Skin epidermis (tissue), 12 donors: ENCODE measurements at regions not wholly inside any gene's neighbourhood (a gene's known extent, or its start where the extent isn't known, plus 50 kb on each side); places are given as distances from the start of the nearest gene placed in this dataset.

Experiments
- H3K27ac ChIP-seq, 21 experiments: fragments of 200-600 bp; sonication (generic) in 11 of 21; one replicate each; pipeline ENCODE4 v1.5.0; 2020; ENCODE audit warnings: mild to moderate bottlenecking in 3 of 21, inconsistent platforms in 2 of 21, moderate library complexity in 2 of 21
- H3K4me3 ChIP-seq, 7 experiments: fragments of 200-600 bp; sonication (generic) in 2 of 7; one replicate each; pipeline ENCODE4 v1.5.0; 2020; ENCODE audit warnings: inconsistent platforms in 2 of 7, mild to moderate bottlenecking in 2 of 7, moderate library complexity in 1 of 7

DNA sequence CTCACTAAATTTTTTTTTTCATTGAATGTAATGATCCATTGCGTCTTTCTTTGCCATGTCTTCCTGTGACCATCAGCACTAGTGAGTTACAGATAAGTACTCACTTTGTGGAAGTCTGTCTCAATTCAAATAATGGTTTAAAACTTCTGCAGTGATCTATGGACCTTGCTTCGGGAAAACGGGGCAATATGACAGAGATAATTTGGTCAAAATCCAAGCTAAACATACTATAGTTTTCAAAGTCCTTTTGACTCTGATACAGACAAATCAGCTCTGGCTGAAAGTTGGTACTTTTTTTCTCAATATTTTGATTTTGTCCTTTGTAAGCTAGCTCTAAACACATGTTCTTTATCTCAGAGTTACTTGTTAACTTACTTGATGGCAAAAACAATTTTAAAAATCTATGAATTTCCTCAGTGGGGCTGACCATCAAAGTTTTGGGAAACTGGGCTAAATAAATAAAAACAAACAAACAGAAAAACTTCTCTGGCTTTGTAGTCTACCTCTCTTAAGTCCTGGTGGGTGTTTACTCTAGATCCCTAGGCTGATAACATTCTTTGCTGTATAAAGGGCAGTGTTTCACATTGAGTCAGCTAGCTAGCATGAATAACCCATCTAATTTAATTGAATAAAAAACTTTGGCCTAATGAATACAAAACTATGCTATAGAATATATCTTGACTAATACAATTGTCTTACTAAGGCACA lies 327.6 kb downstream of the RDH14 start:
- Histone ChIP-seq H3K27ac (no peak overlapping the region), H3K4me3 (no peak overlapping the region)

DNA sequence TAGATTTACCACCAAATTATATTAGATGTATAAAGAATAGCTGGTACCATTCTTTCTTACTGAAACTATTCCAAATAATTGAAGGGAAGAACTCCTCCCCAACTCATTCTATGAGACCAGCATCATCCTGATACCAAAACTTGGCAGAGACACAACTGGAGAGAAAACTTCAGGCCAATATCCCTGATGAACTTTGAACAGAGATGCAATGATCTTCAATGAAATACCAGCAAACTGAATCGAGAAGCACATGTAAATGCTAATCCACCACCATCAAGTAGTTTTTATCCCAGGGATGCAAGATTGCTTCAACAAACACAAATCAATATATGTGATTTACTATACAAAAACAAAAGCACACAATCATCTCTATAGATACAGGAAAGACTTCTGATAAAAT lies 329.8 kb downstream of the RDH14 start:
- Histone ChIP-seq H3K4me3 (no peak overlapping the region), H3K27ac (no peak overlapping the region)

DNA sequence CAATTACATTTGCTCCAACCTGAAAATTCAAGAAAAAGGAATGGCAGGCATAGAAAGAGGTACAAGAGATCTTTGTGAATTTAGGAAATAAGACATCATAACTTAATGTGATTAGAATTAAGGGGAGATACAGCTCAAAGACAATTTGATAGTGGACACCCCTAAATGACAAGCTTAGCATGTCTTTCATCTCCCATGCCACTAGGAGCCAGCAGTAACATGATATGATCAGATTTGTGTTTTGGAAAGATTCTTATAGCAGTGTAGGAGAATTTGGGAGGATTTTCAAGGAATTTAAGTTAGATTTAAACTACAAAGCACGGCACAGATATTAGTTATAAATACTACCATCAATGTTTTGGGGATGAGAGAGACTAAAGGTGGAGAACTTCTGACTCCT lies 340.8 kb downstream of the RDH14 start:
- Histone ChIP-seq H3K4me3 (no peak overlapping the region), H3K27ac (no peak overlapping the region)

DNA sequence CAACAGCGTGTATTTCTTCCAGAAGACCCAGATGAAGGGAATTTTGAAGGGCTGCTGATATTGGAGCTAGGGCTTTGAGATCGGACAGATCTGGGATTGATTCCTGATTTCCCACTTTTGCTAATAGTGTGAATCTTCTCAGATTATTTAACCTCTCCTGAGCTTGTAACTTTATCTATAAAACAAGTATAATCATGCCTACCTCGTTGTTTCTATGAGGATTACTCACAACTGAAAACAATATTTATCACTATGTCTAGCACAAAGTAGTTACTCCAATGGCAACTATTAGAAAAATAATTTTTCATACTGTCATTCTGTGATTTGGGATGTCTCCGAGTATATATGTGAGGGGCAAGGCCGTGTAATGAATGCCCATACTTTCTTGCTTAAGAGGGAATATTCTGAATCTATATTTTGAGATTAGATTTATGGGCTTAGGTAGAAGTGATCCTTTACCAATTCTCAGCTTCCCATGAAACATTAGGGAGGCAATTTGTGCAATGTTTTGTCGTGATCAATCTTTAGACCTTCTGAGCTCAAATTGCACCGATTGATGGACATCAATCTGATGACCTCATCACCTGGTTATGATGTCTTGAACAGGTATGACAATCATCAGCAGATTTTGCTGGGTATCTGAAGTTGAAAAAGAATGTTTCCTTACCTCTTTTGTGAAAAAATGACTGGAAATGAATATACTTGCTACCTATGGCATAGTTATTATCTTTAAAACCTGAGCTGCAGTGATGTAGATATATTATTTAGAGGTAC lies 339.9 kb downstream of the KCNS3 start:
- Histone ChIP-seq H3K27ac (no peak overlapping the region), H3K4me3 (no peak overlapping the region)

DNA sequence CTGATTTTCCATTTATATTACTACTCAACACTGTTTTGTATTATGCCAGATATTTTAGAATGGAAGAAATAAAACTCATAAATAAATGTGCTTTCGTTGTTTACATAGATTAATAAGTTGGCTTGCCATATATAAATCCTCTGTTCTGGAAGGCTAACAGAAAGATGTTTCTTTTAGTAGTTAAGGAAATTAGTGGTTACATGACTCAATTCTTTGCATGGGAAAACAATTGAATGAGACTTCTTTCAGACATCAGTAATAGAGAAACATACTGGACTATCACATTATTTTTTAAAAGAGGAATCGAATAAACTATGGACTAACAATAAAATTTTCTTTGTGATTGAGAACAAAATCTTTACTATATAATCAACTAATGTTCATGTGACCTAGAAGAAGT lies 336.5 kb downstream of the KCNS3 start:
- Histone ChIP-seq H3K27ac (no peak overlapping the region), H3K4me3 (no peak overlapping the region)

DNA sequence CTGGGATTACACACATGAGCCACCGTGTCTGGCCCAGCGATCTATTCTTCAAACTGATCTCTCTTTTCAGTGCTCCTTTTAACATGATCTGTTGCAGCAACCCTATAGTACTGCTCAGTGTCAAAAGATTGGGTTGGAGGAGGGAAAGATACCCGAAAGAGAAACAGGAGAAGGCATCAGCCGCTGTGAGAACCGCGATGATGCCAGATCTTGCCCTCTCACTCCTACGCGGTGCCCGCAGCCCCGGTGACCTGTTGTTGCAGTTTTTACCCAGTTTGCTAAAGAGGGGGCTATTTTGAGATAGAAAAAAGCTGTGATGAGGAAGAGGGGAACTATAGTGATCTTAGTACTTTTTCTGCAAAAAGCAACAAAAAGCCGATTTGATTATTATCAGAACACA lies 335.5 kb downstream of the KCNS3 start:
- no peak overlapping the region for H3K4me3 ChIP-seq

DNA sequence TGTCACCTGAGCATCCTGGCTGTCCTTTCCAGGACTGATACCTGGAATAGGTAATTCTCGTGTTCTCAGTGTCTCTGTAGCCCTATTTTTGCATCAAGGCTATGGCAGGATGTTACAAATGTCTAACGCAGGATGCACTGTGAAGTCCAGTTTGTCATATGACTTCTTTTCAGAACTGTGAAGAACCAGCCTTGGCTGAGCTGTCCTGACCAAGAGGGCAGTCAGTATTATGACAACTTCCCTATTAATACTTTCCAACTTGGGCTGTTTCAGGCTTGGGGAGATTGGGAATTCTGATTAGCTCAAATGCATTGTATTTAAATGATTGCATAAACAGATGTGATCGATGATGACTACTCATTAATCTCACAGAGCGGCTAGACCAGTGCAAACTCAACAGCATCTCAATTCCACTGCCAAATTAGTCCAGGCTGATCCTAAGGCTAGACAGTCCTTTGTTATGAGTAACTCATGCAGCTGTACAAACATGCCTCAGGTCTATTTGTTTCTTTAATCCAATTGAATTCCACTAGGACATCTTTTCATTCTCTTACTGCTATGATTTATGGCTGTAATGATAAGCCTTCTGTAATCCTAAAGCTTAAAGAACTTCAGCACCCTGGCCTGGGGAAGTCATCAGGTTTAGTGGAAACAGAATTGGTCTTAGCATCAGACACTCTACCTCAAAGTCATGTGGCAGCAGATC lies 331.6 kb downstream of the KCNS3 start:
- H3K4me3 ChIP-seq = no peak overlapping the region
- H3K27ac ChIP-seq = no peak overlapping the region

More for the DNA sequence above, 335.5 kb downstream of the KCNS3 start:
- H3K27ac ChIP-seq = no peak overlapping the region

DNA sequence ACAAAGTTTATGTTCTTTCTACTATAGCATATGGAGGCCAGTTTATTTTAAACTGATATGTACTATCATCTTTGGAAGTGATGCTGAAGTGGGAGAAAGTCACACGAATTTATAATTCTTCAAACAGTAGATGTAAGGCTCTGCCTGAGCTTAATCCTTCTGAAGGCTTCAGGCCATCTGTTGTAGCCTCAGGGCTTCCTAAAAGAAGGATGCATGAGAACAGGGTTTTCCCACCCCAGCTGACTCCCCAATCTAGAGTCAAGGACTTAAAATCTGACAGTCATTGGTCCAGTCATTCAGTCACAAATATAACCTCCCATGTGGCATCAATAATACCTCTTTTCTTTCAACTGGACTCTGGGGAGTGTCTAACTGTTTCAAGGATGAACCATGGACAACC lies 330.5 kb downstream of the KCNS3 start:
- no peak overlapping the region for H3K27ac ChIP-seq

DNA sequence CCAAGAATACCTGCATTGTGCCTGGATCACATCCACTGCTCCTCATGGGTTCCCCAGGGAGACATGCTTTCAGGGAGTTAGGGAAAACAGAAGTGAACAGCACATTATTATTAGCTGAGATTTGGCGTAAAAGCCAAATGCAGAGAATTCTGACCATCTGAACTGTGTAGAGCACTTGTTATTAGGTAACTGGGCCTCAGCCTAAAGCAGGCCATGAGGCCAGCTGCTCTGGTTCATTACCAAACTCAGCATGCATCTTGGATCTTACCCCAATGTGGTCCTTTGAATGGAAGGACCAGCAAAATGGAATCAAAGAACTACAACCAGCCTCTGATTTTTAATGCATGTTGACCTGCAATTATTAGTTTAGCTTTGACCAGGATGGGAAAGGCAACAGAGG lies 322.3 kb downstream of the KCNS3 start:
- Histone ChIP-seq H3K27ac (no peak overlapping the region), H3K4me3 (no peak overlapping the region)

More for the DNA sequence above, 330.5 kb downstream of the KCNS3 start:
- no peak overlapping the region for H3K4me3 ChIP-seq

DNA sequence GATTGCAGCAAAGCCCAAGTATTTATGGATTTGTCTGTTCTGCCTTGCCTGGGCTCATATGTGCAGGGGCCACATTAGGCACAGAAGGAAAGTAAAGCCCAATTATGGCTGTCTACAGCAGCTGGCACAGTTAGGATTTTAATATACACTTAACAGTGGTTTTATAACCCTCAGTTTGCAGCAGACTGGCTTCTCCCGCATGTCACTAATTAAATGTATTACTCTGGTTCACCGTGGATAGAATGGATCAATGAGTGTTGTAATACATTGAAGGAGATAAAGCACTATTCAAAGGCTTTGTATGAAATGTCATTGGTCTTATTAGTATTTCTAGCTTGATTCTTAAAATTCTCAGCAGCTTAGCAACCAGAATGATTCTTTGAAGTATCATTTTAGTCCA lies 320.2 kb downstream of the KCNS3 start:
- Histone ChIP-seq H3K4me3 (no peak overlapping the region), H3K27ac (no peak overlapping the region)

DNA sequence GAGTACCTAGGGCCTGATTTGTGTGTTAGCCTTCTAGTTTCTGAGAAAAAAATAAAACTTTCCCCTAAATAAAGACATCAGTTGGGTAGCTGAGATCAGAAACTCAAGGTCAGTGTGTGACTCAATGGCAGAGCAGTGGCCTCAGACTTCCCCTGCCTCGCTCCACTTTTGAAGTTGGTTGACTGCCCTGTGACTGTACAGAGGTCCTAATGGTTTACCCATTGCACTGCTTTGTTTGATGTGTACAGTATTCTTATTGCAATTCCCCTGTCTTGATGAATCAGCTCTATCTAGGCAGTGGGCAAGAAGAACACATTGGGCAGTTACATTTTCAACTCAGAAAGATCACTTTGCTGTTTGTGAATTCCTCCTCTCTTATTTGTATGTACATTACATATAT lies 315.7 kb downstream of the KCNS3 start:
- Histone ChIP-seq H3K4me3 (no peak overlapping the region), H3K27ac (no peak overlapping the region)

DNA sequence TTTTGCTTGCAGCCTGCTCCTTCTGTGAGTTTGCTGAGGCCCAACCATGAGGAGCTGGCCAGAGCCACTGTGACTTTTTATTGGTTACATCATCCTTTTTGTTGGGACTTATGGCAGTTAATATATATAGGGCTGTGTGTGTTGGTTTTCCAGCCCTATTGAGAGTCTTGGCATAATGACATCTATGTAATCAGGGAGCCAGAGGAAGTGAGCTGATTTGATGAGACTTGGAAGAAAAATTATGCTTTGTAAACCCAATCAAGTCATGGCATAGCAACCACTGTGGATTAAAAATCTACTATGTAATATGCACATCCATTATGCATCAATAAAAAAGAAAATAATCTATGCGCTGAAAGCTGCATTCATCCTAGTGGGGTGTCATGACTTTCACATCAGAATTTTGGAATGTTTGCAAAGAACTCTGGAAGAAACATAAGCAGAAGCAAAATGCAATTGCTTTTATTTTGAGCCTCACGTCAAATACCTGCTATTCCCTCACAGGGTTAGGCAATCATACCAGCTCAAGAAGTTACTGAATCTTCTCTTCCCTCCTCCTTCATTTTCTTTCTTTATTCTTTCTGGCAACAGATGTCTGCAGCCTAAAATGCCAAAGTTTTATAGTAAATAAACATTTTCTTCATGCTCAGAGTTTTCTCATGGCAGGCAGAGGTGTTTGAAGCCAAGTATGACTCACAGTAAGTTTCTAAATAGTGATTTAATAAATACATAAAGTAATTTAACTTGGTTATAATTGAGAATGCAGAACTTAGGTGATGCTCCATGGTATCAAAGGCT lies 308.5 kb downstream of the KCNS3 start:
- Histone ChIP-seq H3K4me3 (no peak overlapping the region), H3K27ac (peak overlapping the region in 1 of 21 experiments; percentile 62)

DNA sequence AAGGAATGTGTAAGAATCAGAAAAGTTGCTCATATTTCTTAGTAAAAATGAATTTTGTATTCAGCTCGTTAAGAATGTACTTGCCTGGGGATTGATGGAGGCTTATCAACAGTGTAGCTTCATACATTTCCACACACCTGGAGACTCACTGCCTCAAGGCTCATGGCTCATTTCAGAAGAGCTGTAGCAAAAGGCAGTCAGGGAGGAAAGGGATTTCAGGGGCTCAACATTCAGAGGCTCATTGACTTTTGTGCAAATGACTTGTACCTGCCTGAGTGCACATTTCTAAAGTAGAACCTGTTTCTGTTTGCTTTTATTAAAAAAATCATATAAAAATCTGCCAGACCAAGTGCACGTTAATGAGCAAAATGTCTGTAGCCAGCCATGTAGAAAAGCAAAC lies 304.4 kb downstream of the KCNS3 start:
- H3K27ac ChIP-seq = no peak overlapping the region
- no peak overlapping the region for H3K4me3 ChIP-seq

DNA sequence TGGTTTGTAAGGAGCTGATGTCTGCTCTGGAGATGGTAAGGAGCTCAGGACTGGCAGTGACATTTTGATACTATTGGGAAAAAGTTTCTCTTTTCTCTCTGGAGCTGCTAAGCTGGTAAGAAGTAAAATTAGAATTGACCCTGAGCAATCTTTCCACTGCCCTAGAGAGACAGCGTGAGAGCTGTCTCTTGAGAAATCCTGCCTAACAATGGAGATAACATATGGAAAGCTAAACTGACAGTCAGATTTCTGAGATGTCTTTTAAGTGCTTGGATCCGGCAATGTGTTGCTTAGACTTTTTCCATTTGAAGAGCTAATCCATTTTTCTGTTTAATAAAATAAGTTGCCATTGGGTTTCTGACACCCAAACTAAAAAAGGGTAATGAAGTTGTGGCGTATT lies 302.4 kb downstream of the KCNS3 start:
- no peak overlapping the region for H3K4me3 ChIP-seq
- H3K27ac ChIP-seq = no peak overlapping the region

DNA sequence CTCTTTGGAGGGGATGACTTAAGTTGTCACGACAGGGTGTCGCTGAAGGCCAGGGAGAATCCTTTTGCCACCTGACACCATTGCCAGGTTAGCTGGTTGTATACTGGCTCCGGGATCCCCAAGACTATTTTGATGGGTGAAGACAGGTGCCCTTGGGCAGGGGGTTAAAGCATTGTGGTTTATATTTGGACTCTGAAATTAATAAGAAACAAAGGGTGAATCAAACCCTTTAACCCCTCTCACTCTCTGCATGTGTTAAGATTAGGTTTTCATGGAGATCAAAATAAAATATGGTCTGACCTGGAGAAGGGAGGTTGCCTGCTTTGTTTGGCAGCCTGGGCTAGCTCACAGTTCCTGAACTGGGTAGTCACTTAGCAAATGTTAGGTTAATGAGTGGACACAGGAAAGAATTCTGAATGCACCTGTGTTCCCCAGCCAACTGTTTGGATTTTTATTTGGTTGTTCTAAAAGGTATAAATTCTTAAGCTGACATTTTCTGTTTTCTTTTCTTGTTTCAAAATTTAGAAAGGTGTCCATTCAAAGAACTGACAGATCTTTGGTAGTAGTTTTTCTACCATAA lies 301.7 kb downstream of the KCNS3 start:
- Histone ChIP-seq H3K4me3 (no peak overlapping the region), H3K27ac (no peak overlapping the region)

DNA sequence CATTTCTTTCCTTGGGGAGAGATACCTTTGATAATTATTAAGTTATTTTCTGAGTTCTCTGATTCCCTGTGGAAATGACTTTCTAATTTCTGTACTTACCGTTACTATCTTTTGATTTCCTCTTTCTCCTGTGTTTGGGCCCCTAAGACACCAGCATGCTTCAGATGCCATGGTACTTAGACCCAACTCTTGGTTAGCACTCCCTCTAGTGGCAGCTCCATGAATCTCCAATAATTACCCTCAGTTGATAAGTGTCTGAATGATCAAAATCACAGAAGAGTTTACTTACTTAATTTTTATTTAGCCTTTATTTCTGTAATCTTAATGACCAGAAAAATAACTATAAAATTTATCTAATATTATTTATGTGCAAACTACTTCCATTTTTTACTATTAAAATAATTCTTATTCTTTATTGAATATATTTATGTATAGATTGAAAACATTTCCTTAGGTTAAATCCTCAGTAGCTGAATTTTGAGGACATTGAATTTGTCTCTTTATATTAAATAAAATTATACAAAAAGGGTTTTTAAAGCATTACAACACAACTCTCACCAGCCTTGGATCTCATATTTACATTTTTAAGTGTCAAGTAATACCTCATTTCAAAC lies 300.4 kb downstream of the KCNS3 start:
- Histone ChIP-seq H3K4me3 (no peak overlapping the region), H3K27ac (no peak overlapping the region)

DNA sequence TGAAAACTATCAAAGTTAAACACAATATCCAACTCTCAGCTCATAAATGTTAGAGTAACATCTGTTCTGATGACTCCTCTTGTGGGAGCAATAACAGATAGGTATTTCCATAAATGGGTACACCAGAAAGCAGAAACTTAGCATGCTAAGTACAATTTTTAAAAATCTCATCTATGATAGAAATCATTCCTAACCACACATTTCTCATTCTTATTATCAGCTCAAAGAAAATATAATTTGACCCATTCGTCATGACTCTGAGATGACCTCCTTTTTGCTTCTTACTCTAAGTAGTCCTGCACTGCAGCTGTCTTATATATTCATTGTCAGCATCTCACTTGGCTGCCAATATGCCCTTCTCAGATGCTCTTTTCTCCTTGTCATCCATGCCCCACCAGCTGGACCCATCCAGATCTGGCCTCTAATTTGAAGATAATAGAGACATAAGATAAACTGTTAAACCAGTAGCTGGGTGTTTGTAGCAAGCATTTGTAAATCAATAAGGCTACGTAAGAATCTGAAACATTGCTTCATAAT lies 298.3 kb downstream of the KCNS3 start:
- no peak overlapping the region for H3K27ac ChIP-seq
- H3K4me3 ChIP-seq = no peak overlapping the region

DNA sequence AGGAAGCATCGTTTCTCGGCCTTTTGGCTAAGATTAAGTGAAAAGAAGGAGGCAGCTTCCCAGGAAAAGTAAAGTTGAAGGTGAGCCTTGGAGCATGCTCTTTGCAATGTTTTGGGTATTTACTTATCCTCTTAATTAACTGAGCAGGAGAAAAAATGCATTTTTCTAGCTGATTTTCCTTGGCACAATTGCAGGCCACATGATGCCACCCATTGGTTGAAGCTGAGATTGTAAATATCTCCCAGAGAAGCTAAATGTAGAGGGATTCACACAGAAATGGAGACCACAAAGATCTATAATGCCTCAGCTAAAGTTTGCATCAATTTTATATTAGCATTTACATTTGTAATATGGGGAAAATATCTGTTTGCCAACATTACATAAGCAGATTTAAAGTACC lies 294.1 kb downstream of the KCNS3 start:
- Histone ChIP-seq H3K4me3 (no peak overlapping the region), H3K27ac (no peak overlapping the region)
